ENCODE measurements at regions not wholly inside any gene's neighbourhood (a gene's known extent, or its start where the extent isn't known, plus 50 kb on each side); places are given as distances from the start of the nearest gene placed in this dataset.

- H3K27me3 ChIP-seq: no peaks in the 10 kb centered on the region
- H3K27ac ChIP-seq: peak overlapping the region; percentile 49 to 72 (median 59)
- peaks cover 0 to 13% (median 9%) of the 10 kb centered on the region in 4 donors for H3K4me1 ChIP-seq
- WGBS, 2 donors: 4 to 7% methylated on average over 75 of the region's 75 CpGs
- TF ChIP-seq CTCF (IDR thresholded peaks at IDR 0.05): no peak
- peak in 1 of 4 donors; percentile 28 for TF ChIP-seq EP300 (IDR thresholded peaks at IDR 0.05)
- TF ChIP-seq POLR2A (IDR thresholded peaks at IDR 0.05): no peak
- TF ChIP-seq POLR2AphosphoS5 (IDR thresholded peaks at IDR 0.05): peak in 1 of 4 donors; percentile 69
- H3K36me3 ChIP-seq: no peaks in the 10 kb centered on the region
- intact Hi-C loops (cut with DNase I): no loop called here
- H3K9me3 ChIP-seq: no peaks in the 10 kb centered on the region
- DNase-seq: peak; percentile 84
- peak overlapping the region; percentile 41 to 71 (median 62) for H3K4me3 ChIP-seq
Observed at GRCh38 chr5:54883374-54884194, 101.8 kb downstream of the ESM1 start.

- intact Hi-C loops (cut with DNase I): no loop called here
- DNase-seq: no peak
- H3K36me3 ChIP-seq: no peaks in the 10 kb centered on the region
- H3K27ac ChIP-seq: peak overlapping the region; percentile 7 to 72 (median 59)
- WGBS, 2 donors: 83 to 90% methylated on average over 8 of the region's 8 CpGs
- no peaks in the 10 kb centered on the region for H3K9me3 ChIP-seq
- peak overlapping the region in 2 of 4 donors; percentile 69 to 71 for H3K4me3 ChIP-seq
- no peaks in the 10 kb centered on the region for H3K27me3 ChIP-seq
- peaks cover 0 to 13% (median 9%) of the 10 kb centered on the region in 4 donors for H3K4me1 ChIP-seq
- TF ChIP-seq POLR2AphosphoS5 (IDR thresholded peaks at IDR 0.05): no peak
- TF ChIP-seq POLR2A (IDR thresholded peaks at IDR 0.05): no peak
- no peak for TF ChIP-seq EP300 (IDR thresholded peaks at IDR 0.05)
- no peak for TF ChIP-seq CTCF (IDR thresholded peaks at IDR 0.05)
Observed at GRCh38 chr5:54882841-54883240, 102.6 kb downstream of the ESM1 start.

GRCh38 chr5:54882101-54882500 lies 103.3 kb downstream of the ESM1 start:
- H3K27me3 ChIP-seq: no peaks in the 10 kb centered on the region
- H3K9me3 ChIP-seq: no peaks in the 10 kb centered on the region
- no peak overlapping the region for H3K27ac ChIP-seq
- H3K4me3 ChIP-seq: no peak overlapping the region
- TF ChIP-seq POLR2A (IDR thresholded peaks at IDR 0.05): no peak
- no peaks in the 10 kb centered on the region for H3K36me3 ChIP-seq
- intact Hi-C loops (cut with DNase I): no loop called here
- 81 to 85% methylated on average over 4 of the region's 4 CpGs for WGBS, 2 donors
- peaks cover 0 to 13% (median 9%) of the 10 kb centered on the region in 4 donors for H3K4me1 ChIP-seq
- no peak for DNase-seq

- no peak for TF ChIP-seq EP300 (IDR thresholded peaks at IDR 0.05)
- TF ChIP-seq POLR2AphosphoS5 (IDR thresholded peaks at IDR 0.05): no peak
- TF ChIP-seq POLR2A (IDR thresholded peaks at IDR 0.05): no peak
- no peak for TF ChIP-seq CTCF (IDR thresholded peaks at IDR 0.05)
- intact Hi-C loops (cut with DNase I): no loop called here
- H3K9me3 ChIP-seq: no peaks in the 10 kb centered on the region
- no peak overlapping the region for H3K27ac ChIP-seq
- no peak for DNase-seq
- H3K27me3 ChIP-seq: no peaks in the 10 kb centered on the region
- H3K4me1 ChIP-seq: peaks cover 0 to 13% (median 9%) of the 10 kb centered on the region in 4 donors
- H3K4me3 ChIP-seq: no peak overlapping the region
- H3K36me3 ChIP-seq: no peaks in the 10 kb centered on the region
- WGBS, 2 donors: 76 to 82% methylated on average over 5 of the region's 5 CpGs
Observed at GRCh38 chr5:54881286-54882005, 103.9 kb downstream of the ESM1 start.

GRCh38 chr5:54876976-54877375 lies 108.4 kb downstream of the ESM1 start:
- no peak for DNase-seq
- intact Hi-C loops (cut with DNase I): no loop called here
- Histone ChIP-seq H3K4me3 (no peak overlapping the region), H3K27ac (no peak overlapping the region), H3K9me3 (no peaks in the 10 kb centered on the region), H3K36me3 (no peaks in the 10 kb centered on the region), H3K4me1 (no peaks in the 10 kb centered on the region), H3K27me3 (no peaks in the 10 kb centered on the region)
- WGBS, 2 donors: 57 to 81% methylated on average over 2 of the region's 2 CpGs
- no peak for TF ChIP-seq EP300 (IDR thresholded peaks at IDR 0.05)
